ENCODE measurements at regions not wholly inside any gene's neighbourhood (a gene's known extent, or its start where the extent isn't known, plus 50 kb on each side); places are given as distances from the start of the nearest gene placed in this dataset.

DNA sequence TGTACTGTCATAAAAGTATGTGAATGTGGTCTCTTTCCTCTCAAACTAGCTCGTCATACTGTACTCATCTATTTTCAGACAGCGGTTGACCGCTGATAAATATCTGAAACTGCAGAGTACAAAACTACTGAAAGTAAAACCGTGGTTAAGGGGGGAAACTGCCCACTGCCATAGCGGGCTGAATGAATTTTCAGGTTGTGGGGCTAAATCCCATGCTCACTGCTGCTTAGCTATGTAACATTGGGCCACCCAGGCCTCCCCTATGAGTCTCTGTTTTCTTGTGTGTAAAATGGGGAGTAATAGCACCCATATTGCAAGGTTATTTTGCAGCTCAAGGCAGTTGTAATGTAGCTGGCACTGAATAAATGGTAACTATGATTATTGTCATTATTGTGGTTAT is 82.3 kb downstream of the MSX2 start:
- TF ChIP-seq, protein P1, sequence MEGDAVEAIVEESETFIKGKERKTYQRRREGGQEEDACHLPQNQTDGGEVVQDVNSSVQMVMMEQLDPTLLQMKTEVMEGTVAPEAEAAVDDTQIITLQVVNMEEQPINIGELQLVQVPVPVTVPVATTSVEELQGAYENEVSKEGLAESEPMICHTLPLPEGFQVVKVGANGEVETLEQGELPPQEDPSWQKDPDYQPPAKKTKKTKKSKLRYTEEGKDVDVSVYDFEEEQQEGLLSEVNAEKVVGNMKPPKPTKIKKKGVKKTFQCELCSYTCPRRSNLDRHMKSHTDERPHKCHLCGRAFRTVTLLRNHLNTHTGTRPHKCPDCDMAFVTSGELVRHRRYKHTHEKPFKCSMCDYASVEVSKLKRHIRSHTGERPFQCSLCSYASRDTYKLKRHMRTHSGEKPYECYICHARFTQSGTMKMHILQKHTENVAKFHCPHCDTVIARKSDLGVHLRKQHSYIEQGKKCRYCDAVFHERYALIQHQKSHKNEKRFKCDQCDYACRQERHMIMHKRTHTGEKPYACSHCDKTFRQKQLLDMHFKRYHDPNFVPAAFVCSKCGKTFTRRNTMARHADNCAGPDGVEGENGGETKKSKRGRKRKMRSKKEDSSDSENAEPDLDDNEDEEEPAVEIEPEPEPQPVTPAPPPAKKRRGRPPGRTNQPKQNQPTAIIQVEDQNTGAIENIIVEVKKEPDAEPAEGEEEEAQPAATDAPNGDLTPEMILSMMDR (IDR thresholded peaks at IDR 0.05; ENCODE audit: low read length) = no peak
- no peak for TF ChIP-seq EZH2 (IDR thresholded peaks at IDR 0.05; ENCODE audit: borderline replicate concordance, low read length)

Measured in OCI-LY1 (cell line).